Activated T-cell treated with anti-CD3 and anti-CD28 coated beads, Interleukin-2, amount 50 U/mL, for 4 hours (primary cell): ENCODE measurements at regions not wholly inside any gene's neighbourhood (a gene's known extent, or its start where the extent isn't known, plus 50 kb on each side); places are given as distances from the start of the nearest gene placed in this dataset.
"Not testable (repeated sequence)": the region's sequence is repeated elsewhere in the genome, so short reads cannot be mapped to it uniquely, and the experiment has no call there.

ENCODE experiments used
- ATAC-seq, 2 donors: fragments of 200-7000 bp; cut with Tn5 transposase; one replicate each; pipeline ENCODE4 v1.10.0; 2021
- DNase-seq: peaks from one replicate; pipeline ENCODE4 v3.0.0-alpha.2; 2020
- H3K27me3 Mint-ChIP-seq: one replicate; pipeline ENCODE4 v1.8.0; 2021; ENCODE audit warnings: low read depth, mixed read lengths
- H3K36me3 Mint-ChIP-seq: one replicate; pipeline ENCODE4 v1.8.0; 2022; ENCODE audit warnings: mixed read lengths; ENCODE audit not compliant: insufficient read depth
- H3K4me1 Mint-ChIP-seq: one replicate; pipeline ENCODE4 v1.8.0; 2021; ENCODE audit warnings: low read depth, mixed read lengths
- H3K4me3 Mint-ChIP-seq: one replicate; pipeline ENCODE4 v1.8.0; 2021; ENCODE audit warnings: mild to moderate bottlenecking, moderate library complexity, mixed read lengths
- H3K9me3 Mint-ChIP-seq: one replicate; pipeline ENCODE4 v1.8.0; 2021; ENCODE audit warnings: mixed read lengths

- no peak for ATAC-seq
Observed at GRCh38 chr4:188987011-188987410, 847.8 kb downstream of the TRIML1 start.

GRCh38 chr4:188988131-188988530, 848.9 kb downstream of the TRIML1 start:
- H3K36me3 Mint-ChIP-seq, result no peaks in the 10 kb centered on the region
- no peak for DNase-seq
- H3K4me3 Mint-ChIP-seq, result no peak overlapping the region
- peaks cover 20% of the 10 kb centered on the region for H3K9me3 Mint-ChIP-seq
- no peaks in the 10 kb centered on the region for H3K27me3 Mint-ChIP-seq
- H3K4me1 Mint-ChIP-seq, result no peaks in the 10 kb centered on the region
- no peak for ATAC-seq

More at GRCh38 chr4:188987011-188987410, 847.8 kb downstream of the TRIML1 start:
- Mint-ChIP-seq H3K4me3 (no peak overlapping the region), H3K36me3 (no peaks in the 10 kb centered on the region), H3K9me3 (peaks cover 18% of the 10 kb centered on the region), H3K4me1 (no peaks in the 10 kb centered on the region), H3K27me3 (no peaks in the 10 kb centered on the region)
- DNase-seq, result no peak

- Mint-ChIP-seq H3K4me3 (no peak overlapping the region), H3K36me3 (no peaks in the 10 kb centered on the region), H3K9me3 (peaks cover 20% of the 10 kb centered on the region), H3K27me3 (no peaks in the 10 kb centered on the region), H3K4me1 (no peaks in the 10 kb centered on the region)
- ATAC-seq (no peak), DNase-seq (no peak)
Observed at GRCh38 chr4:188989371-188989770, 850.1 kb downstream of the TRIML1 start.

GRCh38 chr4:188992706-188993105, 853.5 kb downstream of the TRIML1 start:
- no peaks in the 10 kb centered on the region for H3K36me3 Mint-ChIP-seq
- ATAC-seq (no peak), DNase-seq (no peak)
- H3K4me1 Mint-ChIP-seq, result no peaks in the 10 kb centered on the region
- H3K9me3 Mint-ChIP-seq, result peaks cover 19% of the 10 kb centered on the region
- H3K4me3 Mint-ChIP-seq, result no peak overlapping the region
- no peaks in the 10 kb centered on the region for H3K27me3 Mint-ChIP-seq

- Mint-ChIP-seq H3K4me1 (no peaks in the 10 kb centered on the region), H3K27me3 (no peaks in the 10 kb centered on the region), H3K36me3 (no peaks in the 10 kb centered on the region), H3K9me3 (peaks cover 22% of the 10 kb centered on the region), H3K4me3 (no peak overlapping the region)
- ATAC-seq, result no peak
- DNase-seq, result no peak
Observed at GRCh38 chr4:188993871-188994270, 854.6 kb downstream of the TRIML1 start.

- ATAC-seq (no peak), DNase-seq (no peak)
- Mint-ChIP-seq H3K36me3 (no peaks in the 10 kb centered on the region), H3K4me1 (no peaks in the 10 kb centered on the region), H3K9me3 (peaks cover 19% of the 10 kb centered on the region), H3K27me3 (no peaks in the 10 kb centered on the region), H3K4me3 (no peak overlapping the region)
Observed at GRCh38 chr4:189001283-189001970, 862.2 kb downstream of the TRIML1 start.

- Mint-ChIP-seq H3K4me1 (no peaks in the 10 kb centered on the region), H3K27me3 (no peaks in the 10 kb centered on the region), H3K9me3 (peaks cover 17% of the 10 kb centered on the region), H3K36me3 (no peaks in the 10 kb centered on the region), H3K4me3 (no peak overlapping the region)
- DNase-seq (no peak), ATAC-seq (no peak)
Observed at GRCh38 chr4:189001971-189002450, 862.8 kb downstream of the TRIML1 start.

- Mint-ChIP-seq H3K36me3 (no peaks in the 10 kb centered on the region), H3K4me3 (no peak overlapping the region), H3K9me3 (peaks cover 17% of the 10 kb centered on the region), H3K4me1 (no peaks in the 10 kb centered on the region), H3K27me3 (no peaks in the 10 kb centered on the region)
- no peak for ATAC-seq
- no peak for DNase-seq
Observed at GRCh38 chr4:189002475-189002874, 863.2 kb downstream of the TRIML1 start.

- ATAC-seq, H3K27me3 Mint-ChIP-seq, H3K4me3 Mint-ChIP-seq, DNase-seq, H3K36me3 Mint-ChIP-seq, H3K4me1 Mint-ChIP-seq: not testable (repeated sequence)
- H3K9me3 Mint-ChIP-seq, result peaks cover 12% of the 10 kb centered on the region
Observed at GRCh38 chr4:189010452-189011217, 871.4 kb downstream of the TRIML1 start.

- no peak overlapping the region for H3K4me3 Mint-ChIP-seq
- no peaks in the 10 kb centered on the region for H3K27me3 Mint-ChIP-seq
- ATAC-seq, result no peak
- H3K36me3 Mint-ChIP-seq, result no peaks in the 10 kb centered on the region
- H3K9me3 Mint-ChIP-seq, result peaks cover 17% of the 10 kb centered on the region
- no peaks in the 10 kb centered on the region for H3K4me1 Mint-ChIP-seq
- DNase-seq, result no peak
Observed at GRCh38 chr4:189021831-189022230, 882.6 kb downstream of the TRIML1 start.

GRCh38 chr4:189022440-189023035, 883.3 kb downstream of the TRIML1 start:
- H3K4me1 Mint-ChIP-seq, result no peaks in the 10 kb centered on the region
- no peak for ATAC-seq
- H3K4me3 Mint-ChIP-seq, result no peak overlapping the region
- H3K27me3 Mint-ChIP-seq, result no peaks in the 10 kb centered on the region
- peaks cover 17% of the 10 kb centered on the region for H3K9me3 Mint-ChIP-seq
- DNase-seq, result no peak
- no peaks in the 10 kb centered on the region for H3K36me3 Mint-ChIP-seq

- Mint-ChIP-seq H3K4me1 (no peaks in the 10 kb centered on the region), H3K9me3 (peaks cover 4% of the 10 kb centered on the region), H3K36me3 (no peaks in the 10 kb centered on the region), H3K27me3 (no peaks in the 10 kb centered on the region), H3K4me3 (no peak overlapping the region)
- no peak for ATAC-seq
- DNase-seq, result no peak
Observed at GRCh38 chr4:189029976-189030504, 890.8 kb downstream of the TRIML1 start.

GRCh38 chr4:189032606-189033338, 893.5 kb downstream of the TRIML1 start:
- ATAC-seq (no peak), DNase-seq (no peak)
- Mint-ChIP-seq H3K9me3 (no peaks in the 10 kb centered on the region), H3K4me3 (no peak overlapping the region), H3K36me3 (no peaks in the 10 kb centered on the region), H3K27me3 (no peaks in the 10 kb centered on the region), H3K4me1 (no peaks in the 10 kb centered on the region)

GRCh38 chr4:189033801-189034347, 894.6 kb downstream of the TRIML1 start:
- no peaks in the 10 kb centered on the region for H3K36me3 Mint-ChIP-seq
- no peaks in the 10 kb centered on the region for H3K4me1 Mint-ChIP-seq
- ATAC-seq, result no peak
- H3K9me3 Mint-ChIP-seq, result no peaks in the 10 kb centered on the region
- no peaks in the 10 kb centered on the region for H3K27me3 Mint-ChIP-seq
- no peak overlapping the region for H3K4me3 Mint-ChIP-seq
- no peak for DNase-seq
